MM.1S (cell line): ENCODE measurements at regions not wholly inside any gene's neighbourhood (a gene's known extent, or its start where the extent isn't known, plus 50 kb on each side); places are given as distances from the start of the nearest gene placed in this dataset.

Source experiments
- EZH2phosphoT487 ChIP-seq: fragments of 300-600 bp; sonication (generic); IDR thresholded peaks from 2 replicates; pipeline ENCODE4 v1.6.1; 2018; ENCODE audit warnings: antibody characterized with exemption, low read length
- TF ChIP-seq, protein P1 (sequence below): fragments of 300-600 bp; sonication (generic); IDR thresholded peaks from 2 replicates; pipeline ENCODE4 v1.5.1; 2016; ENCODE audit warnings: antibody characterized with exemption, low read length, mixed read lengths

- TF ChIP-seq, protein P1, sequence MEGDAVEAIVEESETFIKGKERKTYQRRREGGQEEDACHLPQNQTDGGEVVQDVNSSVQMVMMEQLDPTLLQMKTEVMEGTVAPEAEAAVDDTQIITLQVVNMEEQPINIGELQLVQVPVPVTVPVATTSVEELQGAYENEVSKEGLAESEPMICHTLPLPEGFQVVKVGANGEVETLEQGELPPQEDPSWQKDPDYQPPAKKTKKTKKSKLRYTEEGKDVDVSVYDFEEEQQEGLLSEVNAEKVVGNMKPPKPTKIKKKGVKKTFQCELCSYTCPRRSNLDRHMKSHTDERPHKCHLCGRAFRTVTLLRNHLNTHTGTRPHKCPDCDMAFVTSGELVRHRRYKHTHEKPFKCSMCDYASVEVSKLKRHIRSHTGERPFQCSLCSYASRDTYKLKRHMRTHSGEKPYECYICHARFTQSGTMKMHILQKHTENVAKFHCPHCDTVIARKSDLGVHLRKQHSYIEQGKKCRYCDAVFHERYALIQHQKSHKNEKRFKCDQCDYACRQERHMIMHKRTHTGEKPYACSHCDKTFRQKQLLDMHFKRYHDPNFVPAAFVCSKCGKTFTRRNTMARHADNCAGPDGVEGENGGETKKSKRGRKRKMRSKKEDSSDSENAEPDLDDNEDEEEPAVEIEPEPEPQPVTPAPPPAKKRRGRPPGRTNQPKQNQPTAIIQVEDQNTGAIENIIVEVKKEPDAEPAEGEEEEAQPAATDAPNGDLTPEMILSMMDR, result no peak
- no peak for TF ChIP-seq EZH2phosphoT487
Measured at GRCh38 chr5:93343570-93343969, 237.4 kb downstream of the NR2F1-AS1 start.
